SU-DHL-6 (cell line): ENCODE measurements at regions not wholly inside any gene's neighbourhood (a gene's known extent, or its start where the extent isn't known, plus 50 kb on each side); places are given as distances from the start of the nearest gene placed in this dataset.

Experiments used
- EZH2phosphoT487 ChIP-seq: fragments of 200-600 bp; sonication (generic), shearing (Covaris generic); conservative IDR thresholded peaks from 2 replicates; pipeline ENCODE4 v1.6.1; 2018; ENCODE audit warnings: mild to moderate bottlenecking, antibody characterized with exemption, low read length, moderate library complexity, mixed read lengths
- TF ChIP-seq, protein P1 (sequence below): fragments of 200-600 bp; sonication (generic); IDR thresholded peaks from one replicate; pipeline ENCODE4 v1.5.1; 2017; ENCODE audit warnings: antibody characterized with exemption, mild to moderate bottlenecking, low read length, moderate library complexity; ENCODE audit not compliant: insufficient read depth, poor library complexity, severe bottlenecking

DNA sequence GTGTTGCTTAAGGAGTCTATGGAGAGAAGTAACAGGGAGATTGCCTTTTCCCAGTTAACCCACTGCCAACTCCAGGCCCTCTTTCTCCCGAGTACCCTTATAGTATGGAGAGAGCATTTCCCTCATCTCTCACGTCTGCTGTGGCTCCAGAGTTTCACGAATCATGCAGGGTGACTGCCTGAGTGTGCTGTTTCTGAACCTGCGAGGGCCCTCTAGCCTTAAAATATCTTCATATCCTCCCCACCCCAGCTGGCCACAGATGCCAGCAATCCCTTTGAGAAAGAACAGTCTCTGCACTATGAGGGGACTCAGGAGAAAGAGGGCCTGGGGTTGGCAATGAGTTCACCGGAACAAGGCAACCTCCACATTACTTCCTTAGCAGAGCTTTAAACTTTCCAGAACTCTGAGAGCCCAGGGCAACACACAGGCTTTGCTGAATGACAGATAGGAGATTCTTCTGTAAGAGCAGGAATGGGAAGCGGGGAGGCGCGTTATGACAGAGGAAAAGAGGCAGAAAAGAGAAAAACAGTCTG is 81.6 kb upstream of the ANKH start:
- TF ChIP-seq, protein P1, sequence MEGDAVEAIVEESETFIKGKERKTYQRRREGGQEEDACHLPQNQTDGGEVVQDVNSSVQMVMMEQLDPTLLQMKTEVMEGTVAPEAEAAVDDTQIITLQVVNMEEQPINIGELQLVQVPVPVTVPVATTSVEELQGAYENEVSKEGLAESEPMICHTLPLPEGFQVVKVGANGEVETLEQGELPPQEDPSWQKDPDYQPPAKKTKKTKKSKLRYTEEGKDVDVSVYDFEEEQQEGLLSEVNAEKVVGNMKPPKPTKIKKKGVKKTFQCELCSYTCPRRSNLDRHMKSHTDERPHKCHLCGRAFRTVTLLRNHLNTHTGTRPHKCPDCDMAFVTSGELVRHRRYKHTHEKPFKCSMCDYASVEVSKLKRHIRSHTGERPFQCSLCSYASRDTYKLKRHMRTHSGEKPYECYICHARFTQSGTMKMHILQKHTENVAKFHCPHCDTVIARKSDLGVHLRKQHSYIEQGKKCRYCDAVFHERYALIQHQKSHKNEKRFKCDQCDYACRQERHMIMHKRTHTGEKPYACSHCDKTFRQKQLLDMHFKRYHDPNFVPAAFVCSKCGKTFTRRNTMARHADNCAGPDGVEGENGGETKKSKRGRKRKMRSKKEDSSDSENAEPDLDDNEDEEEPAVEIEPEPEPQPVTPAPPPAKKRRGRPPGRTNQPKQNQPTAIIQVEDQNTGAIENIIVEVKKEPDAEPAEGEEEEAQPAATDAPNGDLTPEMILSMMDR: no peak
- TF ChIP-seq EZH2phosphoT487: no peak
